ENCODE measurements at regions not wholly inside any gene's neighbourhood (a gene's known extent, or its start where the extent isn't known, plus 50 kb on each side); places are given as distances from the start of the nearest gene placed in this dataset.

- no peak overlapping the region for H3K4me3 Mint-ChIP-seq
- no peaks in the 10 kb centered on the region for H3K4me1 Mint-ChIP-seq (ENCODE audit: low read depth in 2 of 2)
- ATAC-seq (no peak), DNase-seq (ENCODE audit: low spot score) (no peak)
- H3K27me3 Mint-ChIP-seq, result no peaks in the 10 kb centered on the region
- peaks cover 6% of the 10 kb centered on the region for H3K36me3 Mint-ChIP-seq
- H3K27ac Mint-ChIP-seq, result no peak overlapping the region
- H3K9me3 Mint-ChIP-seq, result peaks cover 7% of the 10 kb centered on the region
Observed at GRCh38 chr5:89034588-89034987, 151.6 kb upstream of the MEF2C start.

DNA sequence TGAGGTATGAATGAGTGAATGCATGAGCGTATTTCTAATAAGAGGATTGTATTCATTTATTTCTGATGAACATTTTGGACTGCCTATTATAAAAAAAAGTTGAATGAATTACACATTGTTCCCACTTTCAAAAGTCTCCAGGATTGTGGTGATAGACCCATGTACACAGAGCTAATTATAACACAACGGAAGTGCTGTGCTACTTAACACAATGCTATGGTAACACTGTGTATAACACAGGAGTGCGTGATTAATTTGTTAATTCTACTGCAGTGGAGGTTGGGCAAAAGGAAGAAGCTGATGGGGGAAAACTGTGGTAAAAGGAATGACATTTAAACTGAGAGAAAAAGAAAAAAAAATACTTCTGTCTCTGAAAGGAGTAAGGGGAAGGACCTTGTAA is 147.8 kb upstream of the MEF2C start:
- Mint-ChIP-seq H3K27ac (no peak overlapping the region), H3K4me1 (ENCODE audit: low read depth in 2 of 2) (no peaks in the 10 kb centered on the region), H3K9me3 (peaks cover 5% of the 10 kb centered on the region), H3K27me3 (no peaks in the 10 kb centered on the region), H3K4me3 (no peak overlapping the region), H3K36me3 (no peaks in the 10 kb centered on the region)
- ATAC-seq, result no peak
- DNase-seq (ENCODE audit: low spot score), result no peak

DNA sequence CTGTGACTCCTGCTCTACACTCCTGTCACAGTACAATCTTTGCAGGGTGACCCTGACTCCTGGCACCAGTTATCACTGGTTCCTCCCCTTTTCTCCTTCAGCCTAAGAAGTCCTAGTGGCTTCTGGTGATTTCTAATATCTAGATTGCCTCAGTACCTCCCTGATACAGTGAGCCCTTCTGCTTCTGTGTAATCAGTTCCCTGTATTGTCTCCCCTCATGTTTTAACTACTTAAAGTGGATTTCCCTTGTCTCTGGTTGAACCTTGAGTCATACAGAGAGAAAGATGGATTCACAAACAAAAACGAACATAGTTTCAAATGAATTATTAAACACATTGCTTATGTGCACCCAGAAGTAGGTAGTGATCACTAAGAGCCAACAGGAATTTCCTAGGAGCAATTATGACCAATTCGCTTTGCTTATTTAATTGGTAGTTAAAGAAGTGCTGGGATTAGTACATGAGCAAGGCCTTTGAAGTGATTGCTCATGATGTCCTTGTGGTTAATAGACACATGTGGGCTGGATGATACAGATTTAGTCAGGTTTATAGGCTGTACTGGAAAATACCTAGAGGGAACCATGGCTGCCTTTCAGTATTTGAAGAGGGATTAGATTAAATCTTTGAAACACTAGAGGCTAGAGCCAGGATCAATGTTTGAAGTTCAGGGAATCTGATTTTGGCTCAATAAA is 145.8 kb upstream of the MEF2C start:
- no peaks in the 10 kb centered on the region for H3K4me1 Mint-ChIP-seq (ENCODE audit: low read depth in 2 of 2)
- DNase-seq (ENCODE audit: low spot score), result no peak
- no peak overlapping the region for H3K4me3 Mint-ChIP-seq
- no peak overlapping the region for H3K27ac Mint-ChIP-seq
- no peaks in the 10 kb centered on the region for H3K36me3 Mint-ChIP-seq
- H3K27me3 Mint-ChIP-seq, result no peaks in the 10 kb centered on the region
- peaks cover 5% of the 10 kb centered on the region for H3K9me3 Mint-ChIP-seq
- no peak for ATAC-seq

- Mint-ChIP-seq H3K4me3 (no peak overlapping the region), H3K9me3 (peaks cover 5% of the 10 kb centered on the region), H3K36me3 (no peaks in the 10 kb centered on the region), H3K27me3 (no peaks in the 10 kb centered on the region), H3K4me1 (ENCODE audit: low read depth in 2 of 2) (no peaks in the 10 kb centered on the region), H3K27ac (no peak overlapping the region)
- no peak for DNase-seq (ENCODE audit: low spot score)
- ATAC-seq, result no peak
Observed at GRCh38 chr5:89024045-89024444, 141.1 kb upstream of the MEF2C start.

DNA sequence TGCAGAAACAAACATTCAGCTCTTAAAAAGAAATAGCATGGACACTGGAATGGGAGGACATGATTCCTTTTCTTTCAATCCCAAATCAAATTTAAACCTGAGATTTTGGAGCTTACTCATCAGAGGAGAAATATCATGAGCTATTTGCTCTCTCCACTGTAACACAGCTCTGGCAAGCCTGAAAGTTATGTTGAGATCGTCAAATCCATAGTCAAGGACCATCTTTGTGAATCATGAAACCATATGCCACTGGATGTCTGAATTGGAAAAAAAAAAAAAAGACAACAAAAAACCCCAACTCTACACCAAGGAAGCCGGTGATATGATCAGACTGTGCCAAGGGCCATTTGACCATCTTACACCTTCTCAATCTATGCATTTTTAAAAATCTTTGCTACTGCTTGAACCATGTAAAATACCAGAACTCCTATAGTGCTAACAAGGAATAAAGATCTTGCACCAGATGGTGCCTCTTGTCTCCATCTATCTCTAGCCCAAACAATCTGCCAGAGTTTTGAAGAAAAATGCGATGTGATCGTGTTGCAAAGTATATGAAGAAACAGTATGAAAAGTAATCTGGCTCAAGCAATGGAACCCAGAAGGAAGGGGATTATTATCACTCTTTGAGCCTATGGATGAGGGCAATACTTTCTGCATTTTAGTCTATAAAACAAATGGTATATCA is 138.1 kb upstream of the MEF2C start:
- H3K4me3 Mint-ChIP-seq, result no peak overlapping the region
- no peak overlapping the region for H3K27ac Mint-ChIP-seq

GRCh38 chr5:89016741-89017303 is 133.8 kb upstream of the MEF2C start:
- Mint-ChIP-seq H3K4me3 (no peak overlapping the region), H3K4me1 (ENCODE audit: low read depth in 2 of 2) (no peaks in the 10 kb centered on the region), H3K9me3 (no peaks in the 10 kb centered on the region), H3K27me3 (no peaks in the 10 kb centered on the region), H3K27ac (no peak overlapping the region), H3K36me3 (no peaks in the 10 kb centered on the region)
- DNase-seq (ENCODE audit: low spot score) (no peak), ATAC-seq (no peak)

More for the DNA sequence above, 138.1 kb upstream of the MEF2C start:
- DNase-seq (ENCODE audit: low spot score) (no peak), ATAC-seq (no peak)
- Mint-ChIP-seq H3K27me3 (no peaks in the 10 kb centered on the region), H3K4me1 (ENCODE audit: low read depth in 2 of 2) (no peaks in the 10 kb centered on the region), H3K36me3 (no peaks in the 10 kb centered on the region), H3K9me3 (no peaks in the 10 kb centered on the region)

DNA sequence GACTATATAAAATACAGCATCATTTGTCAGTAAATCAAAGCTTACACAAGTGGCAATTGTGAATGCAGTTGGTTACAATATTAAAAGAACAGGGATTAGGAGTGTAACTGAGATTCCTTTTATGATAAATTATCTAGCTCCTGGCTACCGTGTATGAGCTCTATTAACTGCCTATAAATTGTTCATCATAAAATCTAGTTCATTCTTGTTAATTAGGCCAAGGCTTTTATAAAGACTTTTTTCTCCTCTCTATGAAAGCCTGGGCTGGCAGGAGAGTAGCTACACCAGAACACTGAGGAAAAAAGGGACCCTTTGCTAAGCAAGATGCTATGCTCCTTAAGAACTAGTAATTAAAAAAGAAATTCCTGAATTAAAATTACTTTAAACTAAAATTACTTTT is 132.4 kb upstream of the MEF2C start:
- DNase-seq (ENCODE audit: low spot score) (no peak), ATAC-seq (no peak)
- no peaks in the 10 kb centered on the region for H3K9me3 Mint-ChIP-seq
- H3K4me1 Mint-ChIP-seq (ENCODE audit: low read depth in 2 of 2), result peaks cover 0 to 2% of the 10 kb centered on the region in 2 donors
- no peak overlapping the region for H3K27ac Mint-ChIP-seq
- no peak overlapping the region for H3K4me3 Mint-ChIP-seq
- H3K36me3 Mint-ChIP-seq, result no peaks in the 10 kb centered on the region
- no peaks in the 10 kb centered on the region for H3K27me3 Mint-ChIP-seq

DNA sequence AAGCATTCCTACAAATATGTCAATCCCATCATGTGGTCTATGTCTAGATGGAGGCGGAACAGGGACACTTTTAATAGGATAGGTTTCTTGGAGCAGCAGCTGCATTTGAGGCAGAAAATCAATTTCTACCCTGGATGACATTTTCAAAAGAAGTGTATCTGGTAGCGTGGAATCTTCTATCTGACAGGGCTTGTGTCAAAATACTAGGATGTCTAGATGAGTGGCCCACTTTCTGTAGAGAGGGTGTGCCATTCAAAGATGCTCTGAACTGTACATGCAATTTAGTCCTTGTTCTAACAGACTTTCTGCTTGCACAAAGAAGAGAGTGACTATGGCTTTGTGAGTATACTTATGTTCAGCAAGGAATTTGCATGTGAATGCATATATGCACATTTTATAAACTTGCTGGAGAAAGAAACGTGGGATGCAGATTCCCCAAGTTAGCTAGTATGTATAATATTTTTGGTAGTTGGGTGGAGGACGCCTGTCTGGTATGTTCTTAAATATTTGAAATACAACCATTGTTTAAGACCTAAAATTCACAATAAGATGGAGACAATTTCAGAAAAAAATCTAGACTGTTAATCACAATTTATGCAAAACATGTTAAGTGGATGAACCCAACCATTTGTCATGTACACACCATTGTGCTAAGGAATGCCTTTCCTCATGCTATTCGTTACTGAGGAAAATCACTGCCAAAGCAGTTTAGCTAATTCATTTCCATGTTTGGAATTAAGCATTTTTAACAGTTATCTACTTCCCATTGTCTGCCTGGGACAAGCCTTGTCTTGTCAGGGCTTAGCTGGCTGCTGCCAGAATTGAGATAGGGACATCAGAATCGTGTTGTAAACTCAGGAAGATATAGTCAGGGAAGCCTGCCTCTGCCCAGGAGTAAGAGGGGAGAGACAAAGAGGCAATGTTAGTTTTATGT is 129.1 kb upstream of the MEF2C start:
- no peak for ATAC-seq
- Mint-ChIP-seq H3K27ac (no peak overlapping the region), H3K9me3 (no peaks in the 10 kb centered on the region)

GRCh38 chr5:89010512-89010911 is 127.5 kb upstream of the MEF2C start:
- DNase-seq (ENCODE audit: low spot score) (no peak), ATAC-seq (peak in 1 of 2 donors; percentile 50)
- H3K4me3 Mint-ChIP-seq, result no peak overlapping the region
- H3K9me3 Mint-ChIP-seq, result no peaks in the 10 kb centered on the region
- H3K4me1 Mint-ChIP-seq (ENCODE audit: low read depth in 2 of 2), result peaks cover 0 to 7% of the 10 kb centered on the region in 2 donors
- H3K27me3 Mint-ChIP-seq, result no peaks in the 10 kb centered on the region
- no peaks in the 10 kb centered on the region for H3K36me3 Mint-ChIP-seq
- no peak overlapping the region for H3K27ac Mint-ChIP-seq

More for the DNA sequence above, 129.1 kb upstream of the MEF2C start:
- Mint-ChIP-seq H3K36me3 (no peaks in the 10 kb centered on the region), H3K4me3 (no peak overlapping the region), H3K27me3 (no peaks in the 10 kb centered on the region), H3K4me1 (ENCODE audit: low read depth in 2 of 2) (peaks cover 0 to 7% of the 10 kb centered on the region in 2 donors)
- no peak for DNase-seq (ENCODE audit: low spot score)

- no peak overlapping the region for H3K4me3 Mint-ChIP-seq
- no peaks in the 10 kb centered on the region for H3K9me3 Mint-ChIP-seq
- H3K36me3 Mint-ChIP-seq, result no peaks in the 10 kb centered on the region
- H3K27me3 Mint-ChIP-seq, result no peaks in the 10 kb centered on the region
- H3K4me1 Mint-ChIP-seq (ENCODE audit: low read depth in 2 of 2), result peaks cover 0 to 7% of the 10 kb centered on the region in 2 donors
- H3K27ac Mint-ChIP-seq, result no peak overlapping the region
- ATAC-seq, result no peak
- no peak for DNase-seq (ENCODE audit: low spot score)
Observed at GRCh38 chr5:89008291-89008690, 125.3 kb upstream of the MEF2C start.

- Mint-ChIP-seq H3K4me1 (ENCODE audit: low read depth in 2 of 2) (peaks cover 0 to 7% of the 10 kb centered on the region in 2 donors), H3K4me3 (no peak overlapping the region), H3K36me3 (no peaks in the 10 kb centered on the region), H3K27me3 (no peaks in the 10 kb centered on the region), H3K9me3 (no peaks in the 10 kb centered on the region), H3K27ac (no peak overlapping the region)
- no peak for DNase-seq (ENCODE audit: low spot score)
- no peak for ATAC-seq
Observed at GRCh38 chr5:89005990-89006389, 123.0 kb upstream of the MEF2C start.

DNA sequence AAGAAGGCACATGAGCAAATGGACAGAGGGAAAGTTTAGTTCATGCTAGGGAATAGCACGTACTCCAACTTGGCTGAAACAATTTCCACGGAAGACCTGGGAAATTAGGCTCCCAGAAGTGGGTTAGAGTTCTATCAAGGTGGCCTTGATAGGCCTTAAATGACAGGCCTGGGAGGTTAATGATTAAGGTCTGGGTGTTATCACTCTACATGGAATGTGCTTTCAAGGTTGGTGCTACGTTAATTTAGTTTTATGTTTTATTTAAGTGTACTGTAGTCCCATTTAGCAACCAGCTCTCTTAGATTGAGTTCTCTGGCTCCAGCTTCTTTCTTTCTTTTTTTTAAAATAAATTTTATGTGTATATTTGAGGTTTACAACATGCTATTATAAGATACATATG is 121.4 kb upstream of the MEF2C start:
- Mint-ChIP-seq H3K4me1 (ENCODE audit: low read depth in 2 of 2) (no peaks in the 10 kb centered on the region), H3K36me3 (no peaks in the 10 kb centered on the region), H3K27ac (no peak overlapping the region), H3K4me3 (no peak overlapping the region), H3K27me3 (no peaks in the 10 kb centered on the region), H3K9me3 (no peaks in the 10 kb centered on the region)
- DNase-seq (ENCODE audit: low spot score) (no peak), ATAC-seq (no peak)

GRCh38 chr5:89003563-89004036 is 120.6 kb upstream of the MEF2C start:
- H3K27me3 Mint-ChIP-seq, result no peaks in the 10 kb centered on the region
- H3K4me1 Mint-ChIP-seq (ENCODE audit: low read depth in 2 of 2), result no peaks in the 10 kb centered on the region
- DNase-seq (ENCODE audit: low spot score), result no peak
- H3K9me3 Mint-ChIP-seq, result no peaks in the 10 kb centered on the region
- no peak for ATAC-seq
- no peak overlapping the region for H3K4me3 Mint-ChIP-seq
- no peaks in the 10 kb centered on the region for H3K36me3 Mint-ChIP-seq
- no peak overlapping the region for H3K27ac Mint-ChIP-seq
